ENCODE measurements at regions not wholly inside any gene's neighbourhood (a gene's known extent, or its start where the extent isn't known, plus 50 kb on each side); places are given as distances from the start of the nearest gene placed in this dataset.
A peak's percentile ranks its signal among the peaks of the same experiment; 100 is the strongest.

DNA sequence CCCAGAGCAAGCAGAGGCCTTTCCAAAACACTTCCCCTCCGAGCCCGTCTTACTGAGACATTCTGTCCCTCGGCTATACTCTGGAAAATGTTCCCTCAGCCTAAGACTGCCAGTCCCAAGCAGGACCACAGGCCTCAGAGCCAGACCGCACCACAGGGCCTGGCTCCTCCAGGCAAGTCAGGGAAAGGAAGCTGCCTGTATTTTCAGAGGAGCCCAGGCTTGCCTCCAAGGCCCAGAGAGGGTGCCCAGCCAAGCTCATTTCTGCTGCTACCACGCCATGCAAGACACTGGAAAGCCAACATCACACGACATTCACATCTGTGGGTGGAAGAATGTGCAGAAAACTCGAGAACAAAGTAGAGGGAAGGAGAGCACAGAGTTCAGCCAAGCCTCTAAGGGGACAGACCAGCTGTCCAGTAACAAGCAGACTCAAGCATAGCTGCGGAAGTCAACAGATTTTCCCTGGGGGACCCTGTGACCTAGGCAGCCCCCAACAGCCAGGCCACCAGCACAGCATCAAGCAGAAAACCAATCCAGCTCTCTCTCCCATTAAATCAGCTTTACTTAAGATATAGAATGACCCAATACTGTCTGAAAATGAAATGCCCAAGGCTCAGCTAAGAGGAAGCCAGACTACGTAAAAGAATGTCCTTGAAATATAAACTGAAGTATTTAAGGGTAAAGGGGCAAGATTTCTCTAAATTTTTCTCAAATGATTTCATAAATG is 123.9 kb downstream of the ZFP36L2 start:
- H3K27me3 ChIP-seq (replicated peaks) = no peaks in the 10 kb centered on the region
- no peak overlapping the region for H3K4me3 ChIP-seq (ENCODE audit: low read depth, low read length)
- H3K27ac ChIP-seq = peak overlapping the region; percentile 48
- in situ Hi-C loops (cut with HindIII; ENCODE audit: low pct_ligation_motif_present, low sequenced_read_pairs) = no loop called here
- H3K36me3 ChIP-seq (replicated peaks) = no peaks in the 10 kb centered on the region
- TF ChIP-seq, protein P1, sequence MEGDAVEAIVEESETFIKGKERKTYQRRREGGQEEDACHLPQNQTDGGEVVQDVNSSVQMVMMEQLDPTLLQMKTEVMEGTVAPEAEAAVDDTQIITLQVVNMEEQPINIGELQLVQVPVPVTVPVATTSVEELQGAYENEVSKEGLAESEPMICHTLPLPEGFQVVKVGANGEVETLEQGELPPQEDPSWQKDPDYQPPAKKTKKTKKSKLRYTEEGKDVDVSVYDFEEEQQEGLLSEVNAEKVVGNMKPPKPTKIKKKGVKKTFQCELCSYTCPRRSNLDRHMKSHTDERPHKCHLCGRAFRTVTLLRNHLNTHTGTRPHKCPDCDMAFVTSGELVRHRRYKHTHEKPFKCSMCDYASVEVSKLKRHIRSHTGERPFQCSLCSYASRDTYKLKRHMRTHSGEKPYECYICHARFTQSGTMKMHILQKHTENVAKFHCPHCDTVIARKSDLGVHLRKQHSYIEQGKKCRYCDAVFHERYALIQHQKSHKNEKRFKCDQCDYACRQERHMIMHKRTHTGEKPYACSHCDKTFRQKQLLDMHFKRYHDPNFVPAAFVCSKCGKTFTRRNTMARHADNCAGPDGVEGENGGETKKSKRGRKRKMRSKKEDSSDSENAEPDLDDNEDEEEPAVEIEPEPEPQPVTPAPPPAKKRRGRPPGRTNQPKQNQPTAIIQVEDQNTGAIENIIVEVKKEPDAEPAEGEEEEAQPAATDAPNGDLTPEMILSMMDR (IDR thresholded peaks at IDR 0.05; ENCODE audit: low read depth, low read length, missing control alignments) = no peak
- no peak for DNase-seq

DNA sequence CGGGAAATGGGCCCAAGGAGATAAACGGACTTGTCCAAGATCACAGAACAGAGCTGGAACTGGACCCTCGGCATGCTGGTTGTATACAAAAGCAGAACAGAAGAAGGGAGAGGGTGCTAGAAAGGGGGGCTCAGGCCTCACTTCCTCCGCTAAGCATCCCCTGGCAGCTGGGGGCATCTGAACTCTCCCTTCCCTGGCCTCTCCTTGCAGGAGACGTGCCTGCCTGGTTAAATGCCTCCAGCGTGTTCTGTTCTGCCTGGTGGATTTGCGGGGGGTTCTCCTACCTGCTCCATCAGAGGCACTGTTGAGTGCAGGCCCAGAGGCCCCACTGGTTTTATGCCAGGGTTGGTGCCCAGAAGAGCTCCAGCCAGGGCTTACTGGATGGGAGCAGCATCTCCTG is 124.7 kb downstream of the ZFP36L2 start:
- Histone ChIP-seq H3K36me3 (replicated peaks) (no peaks in the 10 kb centered on the region), H3K4me3 (ENCODE audit: low read depth, low read length) (no peak overlapping the region), H3K27ac (no peak overlapping the region), H3K27me3 (replicated peaks) (no peaks in the 10 kb centered on the region)
- in situ Hi-C loops (cut with HindIII; ENCODE audit: low pct_ligation_motif_present, low sequenced_read_pairs) = no loop called here
- TF ChIP-seq, protein P1 (IDR thresholded peaks at IDR 0.05; ENCODE audit: low read depth, low read length, missing control alignments) = no peak
- DNase-seq = no peak

DNA sequence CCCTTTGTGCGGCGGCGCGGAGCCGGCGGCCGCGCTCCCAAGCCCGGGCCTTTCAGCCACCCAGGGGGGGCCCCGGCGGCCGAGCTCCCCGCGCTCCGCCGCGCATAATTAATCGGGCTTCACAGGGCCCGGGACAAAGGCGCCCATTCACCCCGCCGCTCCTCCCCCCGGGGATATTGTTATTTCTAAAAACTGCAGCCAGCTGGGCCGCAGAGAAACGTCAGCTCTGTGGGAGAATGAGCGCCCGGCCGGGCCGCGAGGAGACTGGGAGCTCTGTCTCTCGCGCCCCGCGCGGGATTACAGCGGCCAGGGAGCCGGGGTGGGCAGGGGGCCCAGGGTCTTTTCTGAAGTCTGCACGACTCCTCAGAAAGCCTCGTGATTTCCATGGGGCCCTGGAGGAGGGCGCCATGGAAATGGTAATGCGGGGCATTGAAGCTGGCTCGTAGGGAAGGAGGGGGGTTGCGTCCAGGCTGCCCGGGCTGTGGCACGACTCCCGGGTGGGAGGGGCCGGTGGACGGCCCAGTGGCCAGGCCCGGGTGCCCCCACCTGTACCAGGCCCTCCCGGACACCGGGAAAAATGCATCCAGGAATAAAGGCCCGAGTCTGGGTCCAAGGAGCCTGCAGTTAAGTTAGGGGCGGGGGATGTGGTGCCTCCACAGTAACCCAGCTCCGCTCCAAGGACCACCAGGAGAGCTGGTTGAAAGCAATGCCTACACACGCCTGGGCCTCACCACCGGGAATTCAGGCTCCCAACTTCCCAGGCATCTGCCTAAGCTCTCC is 125.3 kb downstream of the ZFP36L2 start:
- no peak for DNase-seq
- Histone ChIP-seq H3K27me3 (replicated peaks) (no peaks in the 10 kb centered on the region), H3K4me3 (ENCODE audit: low read depth, low read length) (peak overlapping the region; percentile 41), H3K36me3 (replicated peaks) (no peaks in the 10 kb centered on the region), H3K27ac (peak overlapping the region; percentile 43)
- TF ChIP-seq, protein P1 (IDR thresholded peaks at IDR 0.05; ENCODE audit: low read depth, low read length, missing control alignments) = no peak
- in situ Hi-C loops (cut with HindIII; ENCODE audit: low pct_ligation_motif_present, low sequenced_read_pairs) = no loop called here

DNA sequence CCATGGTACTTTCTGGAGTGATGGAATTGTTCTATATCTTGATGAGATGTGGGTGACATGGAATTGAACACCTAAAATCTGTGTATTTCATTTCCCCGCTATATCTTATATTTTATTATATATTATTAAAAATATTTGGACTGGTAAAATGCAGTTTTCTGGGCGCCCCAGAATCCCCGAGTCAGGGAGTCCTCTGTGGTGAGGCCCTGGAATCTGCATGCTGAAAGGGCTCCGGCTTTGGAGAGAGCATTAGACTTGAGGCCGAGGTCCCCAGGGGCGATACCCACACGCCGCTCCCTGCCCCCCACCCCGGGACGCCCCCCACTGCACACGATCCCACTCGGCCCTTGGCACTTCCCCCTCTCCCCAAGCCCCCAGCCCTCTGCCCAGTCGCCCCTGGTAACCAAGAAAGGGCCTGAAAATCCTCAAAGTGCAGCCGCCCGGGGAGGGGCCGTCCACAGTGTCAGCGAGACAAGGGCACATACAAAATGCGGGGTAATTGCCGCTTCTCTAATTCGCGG is 126.0 kb downstream of the ZFP36L2 start:
- no peaks in the 10 kb centered on the region for H3K27me3 ChIP-seq (replicated peaks)
- in situ Hi-C loops (cut with HindIII; ENCODE audit: low pct_ligation_motif_present, low sequenced_read_pairs) = no loop called here

DNA sequence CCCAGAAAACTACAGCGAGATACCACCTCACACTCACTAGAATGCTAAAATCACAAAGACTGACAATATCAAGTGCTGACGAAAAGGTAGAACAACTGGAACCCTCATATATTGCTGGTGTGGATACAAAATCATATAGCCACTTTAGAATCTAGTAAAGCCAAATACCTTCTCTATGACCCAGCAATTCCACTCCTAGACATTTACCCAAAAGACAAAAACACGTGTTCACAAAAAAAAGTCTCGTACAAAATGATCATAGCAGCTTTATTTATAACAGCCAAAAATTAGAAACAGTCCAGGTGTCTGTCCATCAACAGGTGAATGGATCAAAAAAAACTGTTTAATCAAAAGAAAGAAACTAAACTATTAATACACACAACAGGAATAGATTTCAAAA is 126.6 kb downstream of the ZFP36L2 start:
- H3K27ac ChIP-seq = no peak overlapping the region
- no peaks in the 10 kb centered on the region for H3K27me3 ChIP-seq (replicated peaks)
- in situ Hi-C loops (cut with HindIII; ENCODE audit: low pct_ligation_motif_present, low sequenced_read_pairs) = no loop called here
- DNase-seq = no peak
- TF ChIP-seq, protein P1 (IDR thresholded peaks at IDR 0.05; ENCODE audit: low read depth, low read length, missing control alignments) = no peak
- H3K36me3 ChIP-seq (replicated peaks) = no peaks in the 10 kb centered on the region
- no peak overlapping the region for H3K4me3 ChIP-seq (ENCODE audit: low read depth, low read length)

More for the DNA sequence above, 126.0 kb downstream of the ZFP36L2 start:
- Histone ChIP-seq H3K4me3 (ENCODE audit: low read depth, low read length) (peak overlapping the region; percentile 41), H3K36me3 (replicated peaks) (no peaks in the 10 kb centered on the region), H3K27ac (peak overlapping the region; percentile 43)
- TF ChIP-seq, protein P1 (IDR thresholded peaks at IDR 0.05; ENCODE audit: low read depth, low read length, missing control alignments) = no peak
- DNase-seq = no peak
